Activated CD8-positive, alpha-beta memory T cell treated with anti-CD3 and anti-CD28 coated beads for 48 hours (primary cell): ENCODE measurements at regions not wholly inside any gene's neighbourhood (a gene's known extent, or its start where the extent isn't known, plus 50 kb on each side); places are given as distances from the start of the nearest gene placed in this dataset.

ENCODE experiments used
- DNase-seq, 3 experiments: peaks; one replicate each; pipeline ENCODE4 v3.0.0-alpha.2; 2020; ENCODE audit warnings: low read depth in 2 of 3, low spot score in 2 of 3

- no peak for DNase-seq
These were observed 114.7 kb upstream of the ERCC6L2 start for GRCh38 chr9:95760791-95761190.

- DNase-seq: no peak
These were observed 118.1 kb upstream of the ERCC6L2 start for GRCh38 chr9:95757439-95757838.

- DNase-seq: no peak
These were observed 118.5 kb upstream of the ERCC6L2 start for GRCh38 chr9:95756986-95757385.

GRCh38 chr9:95756101-95756500 is 119.4 kb upstream of the ERCC6L2 start:
- no peak for DNase-seq

- DNase-seq: no peak
These were observed 120.1 kb upstream of the ERCC6L2 start for GRCh38 chr9:95755421-95755730.

GRCh38 chr9:95754533-95755420 is 120.7 kb upstream of the ERCC6L2 start:
- no peak for DNase-seq

- DNase-seq: no peak
These were observed 121.6 kb upstream of the ERCC6L2 start for GRCh38 chr9:95753762-95754465.

GRCh38 chr9:95752129-95752731 is 123.3 kb upstream of the ERCC6L2 start:
- DNase-seq: no peak

GRCh38 chr9:95751520-95751790 is 124.0 kb upstream of the ERCC6L2 start:
- DNase-seq: no peak

GRCh38 chr9:95750725-95751519 is 124.6 kb upstream of the ERCC6L2 start:
- DNase-seq: no peak

- no peak for DNase-seq
These were observed 126.0 kb upstream of the ERCC6L2 start for GRCh38 chr9:95749493-95749892.

GRCh38 chr9:95746408-95747180 is 128.9 kb upstream of the ERCC6L2 start:
- DNase-seq: no peak

- no peak for DNase-seq
These were observed 132.7 kb upstream of the ERCC6L2 start for GRCh38 chr9:95742821-95743220.

GRCh38 chr9:95741631-95742030 is 133.9 kb upstream of the ERCC6L2 start:
- no peak for DNase-seq

GRCh38 chr9:95740217-95741004 is 135.1 kb upstream of the ERCC6L2 start:
- DNase-seq: no peak

GRCh38 chr9:95738438-95738837 is 137.1 kb upstream of the ERCC6L2 start:
- DNase-seq: no peak

- no peak for DNase-seq
These were observed 138.5 kb upstream of the ERCC6L2 start for GRCh38 chr9:95736891-95737522.

GRCh38 chr9:95736370-95736769 is 139.1 kb upstream of the ERCC6L2 start:
- DNase-seq: no peak

GRCh38 chr9:95735701-95736100 is 139.8 kb upstream of the ERCC6L2 start:
- DNase-seq: no peak
